CD4-positive, alpha-beta T cell treated with Interleukin-2 at 100 ng/mL for 4 hours (primary cell): ENCODE measurements at regions not wholly inside any gene's neighbourhood (a gene's known extent, or its start where the extent isn't known, plus 50 kb on each side); places are given as distances from the start of the nearest gene placed in this dataset.
"Not testable (repeated sequence)": the region's sequence is repeated elsewhere in the genome, so short reads cannot be mapped to it uniquely, and the experiment has no call there.

ENCODE experiments used
- DNase-seq: peaks from one replicate; pipeline ENCODE4 v3.0.0-alpha.2; 2020; ENCODE audit warnings: low spot score

GRCh38 chr5:108530706-108531105, 148.8 kb upstream of the FBXL17 start:
- no peak for DNase-seq

GRCh38 chr5:108529381-108529780, 147.5 kb upstream of the FBXL17 start:
- DNase-seq, result no peak

GRCh38 chr5:108528655-108529054, 146.8 kb upstream of the FBXL17 start:
- DNase-seq, result no peak

GRCh38 chr5:108524564-108524963, 142.7 kb upstream of the FBXL17 start:
- DNase-seq, result no peak

GRCh38 chr5:108523360-108523759, 141.5 kb upstream of the FBXL17 start:
- DNase-seq, result no peak

- peak; percentile 43 for DNase-seq
Measured at GRCh38 chr5:108521841-108522506, 140.1 kb upstream of the FBXL17 start.

- DNase-seq, result no peak
Measured at GRCh38 chr5:108521011-108521700, 139.3 kb upstream of the FBXL17 start.

GRCh38 chr5:108516785-108517184, 134.9 kb upstream of the FBXL17 start:
- no peak for DNase-seq

GRCh38 chr5:108515517-108516105, 133.7 kb upstream of the FBXL17 start:
- no peak for DNase-seq

GRCh38 chr5:108508979-108509378, 127.1 kb upstream of the FBXL17 start:
- DNase-seq, result no peak

GRCh38 chr5:108507631-108508030, 125.7 kb upstream of the FBXL17 start:
- no peak for DNase-seq

GRCh38 chr5:108505608-108506007, 123.7 kb upstream of the FBXL17 start:
- no peak for DNase-seq

GRCh38 chr5:108504974-108505373, 123.1 kb upstream of the FBXL17 start:
- DNase-seq, result no peak

GRCh38 chr5:108503986-108504385, 122.1 kb upstream of the FBXL17 start:
- no peak for DNase-seq

GRCh38 chr5:108495615-108496014, 113.7 kb upstream of the FBXL17 start:
- not testable (repeated sequence) for DNase-seq

- no peak for DNase-seq
Measured at GRCh38 chr5:108487951-108488350, 106.1 kb upstream of the FBXL17 start.

GRCh38 chr5:108484035-108484434, 102.1 kb upstream of the FBXL17 start:
- no peak for DNase-seq

GRCh38 chr5:108481355-108481931, 99.5 kb upstream of the FBXL17 start:
- no peak for DNase-seq

- no peak for DNase-seq
Measured at GRCh38 chr5:108472237-108472636, 90.3 kb upstream of the FBXL17 start.

GRCh38 chr5:108467563-108467962, 85.7 kb upstream of the FBXL17 start:
- DNase-seq, result no peak

GRCh38 chr5:108461628-108462367, 79.9 kb upstream of the FBXL17 start:
- DNase-seq, result no peak

GRCh38 chr5:108459769-108460168, 77.9 kb upstream of the FBXL17 start:
- no peak for DNase-seq
